ENCODE measurements at regions not wholly inside any gene's neighbourhood (a gene's known extent, or its start where the extent isn't known, plus 50 kb on each side); places are given as distances from the start of the nearest gene placed in this dataset.

GRCh38 chr1:18580047-18580446 lies 50.6 kb upstream of the PAX7 start:
- H3K27ac Mint-ChIP-seq = no peak overlapping the region
- H3K4me3 Mint-ChIP-seq = no peak overlapping the region
- TF ChIP-seq CTCF (IDR thresholded peaks at IDR 0.05; ENCODE audit: unreplicated experiment in 3 of 3) = no peak
- peaks cover 40% of the 10 kb centered on the region for H3K27me3 Mint-ChIP-seq (ENCODE audit: low read depth)
- H3K4me1 Mint-ChIP-seq = peaks cover 11% of the 10 kb centered on the region
- H3K9me3 Mint-ChIP-seq = no peaks in the 10 kb centered on the region
- no peaks in the 10 kb centered on the region for H3K36me3 Mint-ChIP-seq (ENCODE audit: low read depth)

GRCh38 chr1:18580691-18581419 lies 49.8 kb upstream of the PAX7 start:
- H3K4me1 Mint-ChIP-seq = peaks cover 11% of the 10 kb centered on the region
- peaks cover 38% of the 10 kb centered on the region for H3K27me3 Mint-ChIP-seq (ENCODE audit: low read depth)
- no peaks in the 10 kb centered on the region for H3K36me3 Mint-ChIP-seq (ENCODE audit: low read depth)
- no peak for TF ChIP-seq CTCF (IDR thresholded peaks at IDR 0.05; ENCODE audit: unreplicated experiment in 3 of 3)
- no peaks in the 10 kb centered on the region for H3K9me3 Mint-ChIP-seq
- H3K4me3 Mint-ChIP-seq = no peak overlapping the region
- no peak overlapping the region for H3K27ac Mint-ChIP-seq
